Muscle layer of colon (tissue), 2 donors: ENCODE measurements at regions not wholly inside any gene's neighbourhood (a gene's known extent, or its start where the extent isn't known, plus 50 kb on each side); places are given as distances from the start of the nearest gene placed in this dataset.
"Not testable (repeated sequence)": the region's sequence is repeated elsewhere in the genome, so short reads cannot be mapped to it uniquely, and the experiment has no call there.

Source experiments
- H3K27ac ChIP-seq: one replicate; pipeline ENCODE4 v1.7.0; 2013; ENCODE audit warnings: low read depth, mild to moderate bottlenecking, low read length, moderate library complexity
- H3K27me3 ChIP-seq, 2 donors: one replicate each; pipeline ENCODE4 v1.7.0; 2013; ENCODE audit warnings: low read length in 2 of 2, mild to moderate bottlenecking in 2 of 2; ENCODE audit not compliant: insufficient read depth in 2 of 2, control insufficient read depth in 1 of 2
- H3K36me3 ChIP-seq: one replicate; pipeline ENCODE4 v1.7.0; 2013; ENCODE audit warnings: mild to moderate bottlenecking, low read length; ENCODE audit not compliant: insufficient read depth
- H3K4me1 ChIP-seq: one replicate; pipeline ENCODE4 v1.7.0; 2013; ENCODE audit warnings: mild to moderate bottlenecking, low read length; ENCODE audit not compliant: insufficient read depth
- H3K4me3 ChIP-seq, 2 donors: one replicate each; pipeline ENCODE4 v1.7.0; 2013; ENCODE audit warnings: low read length in 2 of 2, low read depth in 1 of 2, mild to moderate bottlenecking in 1 of 2, moderate library complexity in 1 of 2
- H3K9ac ChIP-seq: one replicate; pipeline ENCODE4 v1.7.0; 2013; ENCODE audit warnings: low read length
- H3K9me3 ChIP-seq: one replicate; pipeline ENCODE4 v1.7.0; 2013; ENCODE audit warnings: mild to moderate bottlenecking, low read length
- donor health status: abdominal sarcoma.
- donor health status: Adenocarcinoma of cecum.

DNA sequence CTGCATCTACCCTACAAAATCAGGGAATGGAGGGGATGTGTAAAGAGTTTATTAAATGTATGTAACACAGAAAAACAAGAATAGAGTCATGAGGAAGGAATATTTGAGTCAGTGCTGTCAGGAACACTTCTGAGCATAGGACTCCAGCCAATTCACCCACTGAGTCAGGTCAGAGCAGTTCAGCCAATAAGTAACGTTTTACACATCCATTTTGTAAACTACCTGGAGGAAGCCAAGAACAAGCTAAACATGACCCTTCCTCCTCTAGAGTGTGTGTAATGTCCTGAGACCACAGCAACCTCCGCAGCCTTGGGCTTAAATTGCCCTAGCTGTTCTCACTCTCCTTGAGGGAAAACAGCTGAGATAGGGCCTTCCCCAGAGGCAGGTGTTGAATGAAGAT, 691.5 kb upstream of the LRRN3 start:
- H3K36me3 ChIP-seq, result no peaks in the 10 kb centered on the region
- H3K27me3 ChIP-seq, result no peaks in the 10 kb centered on the region
- no peaks in the 10 kb centered on the region for H3K9me3 ChIP-seq
- no peak overlapping the region for H3K27ac ChIP-seq
- no peak overlapping the region for H3K9ac ChIP-seq
- no peaks in the 10 kb centered on the region for H3K4me1 ChIP-seq
- no peak overlapping the region for H3K4me3 ChIP-seq

DNA sequence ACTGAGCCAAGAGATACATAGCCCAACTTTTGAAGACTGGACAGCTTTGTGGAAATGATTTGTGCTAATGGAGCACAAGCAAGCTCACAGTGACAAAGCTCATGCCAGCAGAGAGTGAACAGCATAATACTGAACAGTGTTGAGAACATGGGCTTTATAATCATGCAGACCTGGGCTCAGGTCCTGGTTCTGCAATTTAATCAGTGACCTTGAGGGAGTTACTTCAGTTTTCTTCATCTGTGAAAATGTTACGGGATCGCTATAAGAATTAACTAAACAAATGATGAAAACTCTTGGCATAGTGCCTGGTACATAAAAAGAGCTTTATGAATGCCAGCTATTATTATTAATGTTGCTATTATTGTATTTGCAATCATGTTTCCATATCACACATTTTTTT, 690.5 kb upstream of the LRRN3 start:
- no peak overlapping the region for H3K9ac ChIP-seq
- no peaks in the 10 kb centered on the region for H3K36me3 ChIP-seq
- H3K9me3 ChIP-seq, result no peaks in the 10 kb centered on the region
- no peak overlapping the region for H3K4me3 ChIP-seq
- no peaks in the 10 kb centered on the region for H3K27me3 ChIP-seq
- H3K27ac ChIP-seq, result no peak overlapping the region
- no peaks in the 10 kb centered on the region for H3K4me1 ChIP-seq

DNA sequence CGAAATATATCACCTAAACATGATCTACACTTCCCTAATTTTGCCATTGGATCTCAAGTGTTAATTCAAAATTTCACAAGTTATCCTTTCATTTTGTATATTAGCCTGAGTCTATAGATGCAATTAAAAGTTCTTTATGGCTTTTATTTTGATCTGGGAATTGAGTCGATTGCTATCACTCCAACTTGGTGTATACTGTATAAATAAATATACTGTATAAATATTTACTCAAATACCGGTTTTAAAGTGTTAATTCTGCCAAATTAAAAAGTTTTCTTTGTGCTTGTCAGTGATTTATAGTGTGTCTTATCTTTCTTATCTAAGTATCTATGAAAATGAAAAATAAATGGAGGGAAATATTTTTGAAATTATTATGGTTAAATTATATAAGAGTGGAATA, 683.7 kb upstream of the LRRN3 start:
- no peak overlapping the region for H3K9ac ChIP-seq
- no peaks in the 10 kb centered on the region for H3K9me3 ChIP-seq
- no peaks in the 10 kb centered on the region for H3K4me1 ChIP-seq
- no peaks in the 10 kb centered on the region for H3K27me3 ChIP-seq
- no peaks in the 10 kb centered on the region for H3K36me3 ChIP-seq
- H3K4me3 ChIP-seq, result no peak overlapping the region
- no peak overlapping the region for H3K27ac ChIP-seq

DNA sequence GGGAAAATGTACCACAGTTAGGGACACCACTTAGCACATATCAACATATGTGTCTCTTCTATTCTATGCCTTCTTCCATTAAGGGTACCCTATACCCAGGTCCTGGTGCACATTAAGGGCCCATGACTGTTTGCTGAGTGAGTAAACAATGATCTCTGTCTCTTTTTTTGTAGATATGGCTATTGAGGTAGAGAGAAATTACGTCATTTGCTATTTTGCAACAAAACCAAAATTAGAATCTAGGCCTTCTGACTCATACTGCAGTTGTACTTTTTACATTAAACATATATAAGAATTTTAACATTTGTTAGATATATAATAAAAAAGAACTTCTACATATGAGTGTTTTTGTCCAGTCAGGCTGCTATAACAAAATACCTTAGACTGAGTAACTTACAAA, 683.2 kb upstream of the LRRN3 start:
- Histone ChIP-seq H3K4me1 (no peaks in the 10 kb centered on the region), H3K9me3 (no peaks in the 10 kb centered on the region), H3K27me3 (no peaks in the 10 kb centered on the region), H3K4me3 (no peak overlapping the region), H3K36me3 (no peaks in the 10 kb centered on the region), H3K9ac (no peak overlapping the region), H3K27ac (no peak overlapping the region)

DNA sequence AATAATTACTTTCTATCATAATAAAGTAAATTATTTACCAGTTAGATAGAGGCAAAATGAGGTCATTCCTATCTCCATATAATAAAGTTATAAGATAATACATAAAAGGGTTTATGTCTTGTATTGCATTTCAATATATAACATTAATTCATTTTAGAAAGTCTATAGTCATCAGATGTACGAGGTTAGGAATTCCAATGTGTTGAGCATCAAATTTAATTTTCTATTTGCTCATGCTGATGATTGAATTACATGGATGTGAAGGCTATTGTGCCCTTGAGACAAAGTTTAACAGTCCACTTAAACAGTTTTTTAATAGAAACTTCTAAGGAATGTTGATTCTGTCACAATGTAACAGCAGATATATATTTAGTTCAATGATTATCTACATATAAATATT, 678.3 kb upstream of the LRRN3 start:
- no peaks in the 10 kb centered on the region for H3K4me1 ChIP-seq
- H3K4me3 ChIP-seq, result no peak overlapping the region
- H3K36me3 ChIP-seq, result no peaks in the 10 kb centered on the region
- H3K27ac ChIP-seq, result no peak overlapping the region
- no peaks in the 10 kb centered on the region for H3K27me3 ChIP-seq
- no peak overlapping the region for H3K9ac ChIP-seq
- no peaks in the 10 kb centered on the region for H3K9me3 ChIP-seq

DNA sequence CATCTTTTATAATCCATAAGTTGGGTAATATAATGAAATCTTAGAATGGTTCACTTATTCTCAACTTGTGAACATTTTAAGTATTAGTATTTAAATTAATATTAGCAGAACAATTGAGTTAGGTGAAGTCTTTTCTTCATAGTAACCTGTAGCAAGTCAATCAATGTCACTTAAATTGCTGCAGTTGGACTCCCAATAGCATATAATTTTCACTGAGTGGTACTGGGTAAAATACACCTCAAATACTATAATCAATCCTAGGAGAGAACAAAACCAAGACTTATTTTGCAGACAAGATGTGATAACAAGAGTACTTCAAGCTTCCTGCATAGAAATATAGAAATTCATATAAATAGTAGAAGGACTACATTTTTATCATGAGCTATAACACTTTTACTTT, 677.9 kb upstream of the LRRN3 start:
- Histone ChIP-seq H3K27me3 (no peaks in the 10 kb centered on the region), H3K36me3 (no peaks in the 10 kb centered on the region), H3K9ac (no peak overlapping the region), H3K4me1 (no peaks in the 10 kb centered on the region), H3K4me3 (no peak overlapping the region), H3K9me3 (no peaks in the 10 kb centered on the region), H3K27ac (no peak overlapping the region)

DNA sequence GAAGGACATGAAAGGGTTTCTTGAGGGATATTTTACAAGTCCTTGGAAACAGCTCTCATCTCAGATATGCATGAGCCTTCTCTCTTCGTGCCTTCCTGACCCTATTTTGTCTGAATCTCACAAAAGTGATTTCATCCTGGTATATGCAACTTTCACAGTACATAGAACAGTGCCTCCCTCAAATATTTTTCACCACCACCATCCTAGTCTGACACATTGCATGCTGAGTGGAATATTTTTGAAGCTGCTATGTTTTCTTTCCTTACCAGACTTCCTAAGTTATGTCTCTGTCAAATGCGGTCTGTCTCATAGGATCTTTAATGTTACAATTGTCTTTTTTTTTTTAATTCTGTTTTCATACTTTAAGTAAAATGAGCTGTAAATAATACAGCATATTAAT, 673.3 kb upstream of the LRRN3 start:
- Histone ChIP-seq H3K27me3 (no peaks in the 10 kb centered on the region), H3K4me1 (no peaks in the 10 kb centered on the region), H3K36me3 (no peaks in the 10 kb centered on the region), H3K4me3 (no peak overlapping the region), H3K9ac (no peak overlapping the region), H3K9me3 (no peaks in the 10 kb centered on the region), H3K27ac (no peak overlapping the region)

DNA sequence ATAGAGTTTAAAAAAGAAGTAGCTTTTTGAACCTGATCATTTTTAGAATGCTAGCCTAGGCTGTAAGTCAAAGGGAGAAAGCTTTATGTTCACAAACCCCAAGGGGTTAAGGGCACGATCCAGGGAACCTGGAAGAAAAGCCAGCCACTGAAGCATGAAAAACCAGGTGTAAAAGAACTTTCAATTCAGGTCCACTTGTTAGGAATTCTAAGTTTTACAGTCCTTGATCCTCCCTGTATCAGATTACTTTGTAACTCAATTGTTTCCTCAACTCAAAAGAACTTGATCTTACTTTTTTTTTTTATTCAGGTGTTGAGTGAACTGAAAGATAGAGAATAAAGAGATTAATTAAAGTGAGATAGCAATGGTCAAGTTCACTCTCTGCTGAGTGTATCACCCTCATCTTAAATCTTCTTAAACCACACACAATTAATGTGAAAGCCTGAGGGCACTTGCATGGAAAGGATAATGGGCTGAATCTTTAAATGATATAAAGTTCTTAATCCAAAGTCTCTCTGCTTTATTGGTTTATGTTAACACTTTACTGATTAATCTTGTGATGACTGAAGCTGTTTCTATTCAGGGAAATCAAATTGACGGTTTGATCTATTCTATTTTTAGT, 672.2 kb upstream of the LRRN3 start:
- Histone ChIP-seq H3K9ac (no peak overlapping the region), H3K27ac (no peak overlapping the region), H3K27me3 (no peaks in the 10 kb centered on the region), H3K36me3 (no peaks in the 10 kb centered on the region), H3K9me3 (no peaks in the 10 kb centered on the region), H3K4me1 (no peaks in the 10 kb centered on the region), H3K4me3 (no peak overlapping the region)

DNA sequence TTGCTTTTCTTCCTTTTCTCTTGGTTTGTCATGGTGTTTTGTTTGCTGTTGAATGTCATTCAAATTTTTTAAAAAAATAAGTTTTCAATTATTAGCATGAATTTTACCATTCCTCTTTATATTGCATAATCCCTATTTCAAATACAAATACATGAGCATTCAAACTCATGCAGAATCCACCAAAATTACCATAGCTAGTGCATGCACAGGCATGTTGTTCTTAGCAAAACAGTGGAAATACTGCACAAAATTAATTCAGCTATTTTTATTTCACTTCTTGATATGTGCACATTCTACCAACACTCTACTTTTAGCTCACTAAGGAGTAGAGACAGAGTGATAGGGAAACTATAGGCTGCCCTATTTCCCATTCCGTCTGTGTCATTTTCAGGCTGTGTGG, 670.1 kb upstream of the LRRN3 start:
- H3K9ac ChIP-seq, result no peak overlapping the region
- no peaks in the 10 kb centered on the region for H3K9me3 ChIP-seq
- H3K4me3 ChIP-seq, result no peak overlapping the region

DNA sequence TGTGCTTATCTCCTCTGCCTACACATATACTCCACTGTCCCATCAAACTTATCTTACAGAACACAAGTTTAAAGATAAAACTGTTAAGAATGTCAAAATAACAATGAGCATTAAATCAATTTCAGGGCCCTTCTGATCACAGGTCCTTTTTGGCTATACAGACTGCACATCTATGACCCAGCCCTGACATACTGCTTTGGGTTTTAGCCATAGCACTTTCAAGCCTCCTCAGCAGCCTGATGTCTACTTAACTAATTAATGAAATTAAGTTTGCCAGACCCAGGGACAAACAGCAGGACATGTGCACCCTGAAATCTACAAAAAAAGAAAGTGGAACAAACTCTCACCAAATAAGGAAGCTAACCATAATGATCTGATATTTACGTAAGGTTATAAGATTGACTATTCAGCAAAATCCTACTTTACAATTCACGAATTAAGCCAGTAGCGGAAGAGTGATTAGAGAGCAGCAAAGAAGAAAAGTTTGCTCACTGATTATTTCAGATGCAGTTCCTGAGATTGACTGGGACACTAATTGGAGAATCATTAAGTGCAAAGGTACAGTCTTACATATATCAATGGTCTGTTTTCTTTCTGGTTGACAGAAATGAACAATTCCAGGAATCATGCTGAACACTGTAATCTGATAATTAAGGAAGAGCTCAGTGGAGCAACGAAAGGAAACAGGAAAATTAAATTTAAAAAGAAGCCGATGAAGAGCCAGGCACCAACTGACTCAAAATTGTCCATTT, 669.3 kb upstream of the LRRN3 start:
- Histone ChIP-seq H3K27ac (no peak overlapping the region), H3K9me3 (no peaks in the 10 kb centered on the region), H3K27me3 (no peaks in the 10 kb centered on the region), H3K36me3 (no peaks in the 10 kb centered on the region), H3K4me3 (no peak overlapping the region), H3K4me1 (no peaks in the 10 kb centered on the region), H3K9ac (no peak overlapping the region)

More for the DNA sequence above, 670.1 kb upstream of the LRRN3 start:
- no peak overlapping the region for H3K27ac ChIP-seq
- H3K36me3 ChIP-seq, result no peaks in the 10 kb centered on the region
- H3K27me3 ChIP-seq, result no peaks in the 10 kb centered on the region
- H3K4me1 ChIP-seq, result no peaks in the 10 kb centered on the region

DNA sequence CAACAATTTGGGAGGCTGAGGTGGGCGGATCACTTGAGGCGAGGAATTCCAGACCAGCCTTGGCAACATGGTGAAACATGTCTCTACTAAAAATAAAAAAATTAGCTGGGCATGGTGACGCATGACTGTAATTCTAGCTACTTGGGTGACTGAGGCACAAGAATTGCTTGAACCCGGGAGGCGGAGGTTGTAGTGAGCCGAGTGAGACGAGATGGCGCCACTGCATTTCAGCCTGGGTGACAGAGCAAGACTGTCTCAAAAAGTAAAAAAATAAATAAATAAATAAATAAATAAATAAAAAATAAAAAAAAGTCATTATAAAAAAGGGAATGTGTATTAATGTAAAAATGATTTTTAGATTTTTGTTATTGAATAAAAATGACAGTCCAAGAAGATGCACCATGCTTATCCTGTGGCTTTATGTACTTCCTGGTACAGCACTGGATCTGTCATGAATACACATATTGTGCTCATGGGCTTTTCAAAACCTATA, 658.8 kb upstream of the LRRN3 start:
- no peaks in the 10 kb centered on the region for H3K4me1 ChIP-seq
- no peaks in the 10 kb centered on the region for H3K36me3 ChIP-seq
- H3K27me3 ChIP-seq, result no peaks in the 10 kb centered on the region
- H3K4me3 ChIP-seq, result no peak overlapping the region
- H3K9ac ChIP-seq, result no peak overlapping the region
- no peak overlapping the region for H3K27ac ChIP-seq
- no peaks in the 10 kb centered on the region for H3K9me3 ChIP-seq

DNA sequence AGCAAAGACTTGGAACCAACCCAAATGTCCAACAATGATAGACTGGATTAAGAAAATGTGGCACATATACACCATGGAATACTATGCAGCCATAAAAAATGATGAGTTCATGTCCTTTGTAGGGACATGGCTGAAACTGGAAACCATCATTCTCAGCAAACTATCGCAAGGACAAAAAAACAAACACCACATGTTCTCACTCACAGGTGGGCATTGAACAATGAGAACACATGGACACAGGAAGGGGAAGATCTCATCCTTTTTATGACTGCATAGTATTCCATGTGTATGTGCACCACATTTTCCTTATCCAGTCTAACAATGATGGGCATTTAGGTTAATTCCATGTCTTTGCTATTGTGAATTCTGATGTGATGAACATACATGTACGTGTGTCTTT, 652.0 kb upstream of the LRRN3 start:
- not testable (repeated sequence) for H3K27ac ChIP-seq, H3K9me3 ChIP-seq, H3K4me1 ChIP-seq, H3K27me3 ChIP-seq, H3K9ac ChIP-seq, H3K36me3 ChIP-seq, H3K4me3 ChIP-seq
